Ectodermal cell (in vitro differentiated cells): ENCODE measurements at regions not wholly inside any gene's neighbourhood (a gene's known extent, or its start where the extent isn't known, plus 50 kb on each side); places are given as distances from the start of the nearest gene placed in this dataset.

Source experiments
- H3K27ac ChIP-seq: 2 replicates; pipeline ENCODE4 v1.7.0; 2013; ENCODE audit warnings: mild to moderate bottlenecking, low read depth, low read length; ENCODE audit not compliant: insufficient read depth, poor library complexity, severe bottlenecking
- H3K27me3 ChIP-seq: 2 replicates; pipeline ENCODE4 v1.7.0; 2013; ENCODE audit warnings: mild to moderate bottlenecking, low read length; ENCODE audit not compliant: insufficient read depth, control insufficient read depth, poor library complexity, severe bottlenecking
- H3K36me3 ChIP-seq: one replicate; pipeline ENCODE4 v1.7.0; 2013; ENCODE audit warnings: low read length; ENCODE audit not compliant: control insufficient read depth, insufficient read depth
- H3K4me1 ChIP-seq: one replicate; pipeline ENCODE4 v1.7.0; 2013; ENCODE audit warnings: low read length; ENCODE audit not compliant: control insufficient read depth, insufficient read depth
- H3K4me3 ChIP-seq: 2 replicates; pipeline ENCODE4 v1.7.0; 2013; ENCODE audit warnings: low read depth, low read length, control low read depth; ENCODE audit not compliant: insufficient read depth
- H3K9me3 ChIP-seq: 2 replicates; pipeline ENCODE4 v1.7.0; 2013; ENCODE audit warnings: mild to moderate bottlenecking, low read length, moderate library complexity; ENCODE audit not compliant: control insufficient read depth
- WGBS, 2 experiments: methylation state at CpG; one replicate each; pipeline ENCODE4 v1.1.7; 2013; ENCODE audit warnings: missing lambda C conversion rate in 2 of 2; 5-methylcytosine and 5-hydroxymethylcytosine counted together

GRCh38 chr7:130867039-130867438, 133.0 kb upstream of the KLF14 start:
- H3K4me1 ChIP-seq, result no peaks in the 10 kb centered on the region
- WGBS, 2 experiments, result 89 to 95% methylated on average over 2 of the region's 2 CpGs
- H3K4me3 ChIP-seq, result no peak overlapping the region
- no peaks in the 10 kb centered on the region for H3K27me3 ChIP-seq
- no peaks in the 10 kb centered on the region for H3K9me3 ChIP-seq
- no peak overlapping the region for H3K27ac ChIP-seq
- H3K36me3 ChIP-seq, result no peaks in the 10 kb centered on the region

GRCh38 chr7:130867581-130868136, 133.7 kb upstream of the KLF14 start:
- Histone ChIP-seq H3K36me3 (no peaks in the 10 kb centered on the region), H3K4me1 (no peaks in the 10 kb centered on the region), H3K27ac (no peak overlapping the region), H3K27me3 (no peaks in the 10 kb centered on the region), H3K4me3 (no peak overlapping the region), H3K9me3 (no peaks in the 10 kb centered on the region)
- WGBS, 2 experiments, result 89% methylated on average over 1 of the region's 1 CpG

GRCh38 chr7:130868139-130868538, 134.1 kb upstream of the KLF14 start:
- Histone ChIP-seq H3K4me3 (no peak overlapping the region), H3K4me1 (no peaks in the 10 kb centered on the region), H3K27me3 (no peaks in the 10 kb centered on the region), H3K36me3 (no peaks in the 10 kb centered on the region), H3K9me3 (no peaks in the 10 kb centered on the region), H3K27ac (no peak overlapping the region)
- 88 to 94% methylated on average over 5 to 6 of the region's 6 CpGs for WGBS, 2 experiments

- Histone ChIP-seq H3K27me3 (no peaks in the 10 kb centered on the region), H3K36me3 (no peaks in the 10 kb centered on the region), H3K4me1 (no peaks in the 10 kb centered on the region), H3K9me3 (no peaks in the 10 kb centered on the region), H3K27ac (no peak overlapping the region), H3K4me3 (no peak overlapping the region)
- WGBS, 2 experiments, result 89 to 100% methylated on average over 1 to 3 of the region's 3 CpGs
Measured at GRCh38 chr7:130869918-130870317, 135.9 kb upstream of the KLF14 start.

- H3K4me3 ChIP-seq, result no peak overlapping the region
- peaks cover 5% of the 10 kb centered on the region for H3K4me1 ChIP-seq
- no peaks in the 10 kb centered on the region for H3K9me3 ChIP-seq
- WGBS, 2 experiments, result 91 to 92% methylated on average over 6 of the region's 6 CpGs
- H3K27me3 ChIP-seq, result no peaks in the 10 kb centered on the region
- no peak overlapping the region for H3K27ac ChIP-seq
- no peaks in the 10 kb centered on the region for H3K36me3 ChIP-seq
Measured at GRCh38 chr7:130872341-130872740, 138.3 kb upstream of the KLF14 start.

- Histone ChIP-seq H3K36me3 (no peaks in the 10 kb centered on the region), H3K27me3 (no peaks in the 10 kb centered on the region), H3K27ac (no peak overlapping the region), H3K9me3 (no peaks in the 10 kb centered on the region), H3K4me1 (peaks cover 10% of the 10 kb centered on the region), H3K4me3 (no peak overlapping the region)
- WGBS, 2 experiments, result 93 to 95% methylated on average over 8 of the region's 8 CpGs
Measured at GRCh38 chr7:130872756-130873448, 138.9 kb upstream of the KLF14 start.

- Histone ChIP-seq H3K27ac (no peak overlapping the region), H3K36me3 (no peaks in the 10 kb centered on the region), H3K4me3 (no peak overlapping the region), H3K4me1 (peaks cover 10% of the 10 kb centered on the region), H3K9me3 (no peaks in the 10 kb centered on the region), H3K27me3 (no peaks in the 10 kb centered on the region)
- 91 to 95% methylated on average over 6 of the region's 6 CpGs for WGBS, 2 experiments
Measured at GRCh38 chr7:130874071-130874915, 140.3 kb upstream of the KLF14 start.

GRCh38 chr7:130875265-130875741, 141.3 kb upstream of the KLF14 start:
- Histone ChIP-seq H3K4me1 (peaks cover 10% of the 10 kb centered on the region), H3K36me3 (no peaks in the 10 kb centered on the region), H3K27ac (no peak overlapping the region), H3K27me3 (no peaks in the 10 kb centered on the region), H3K4me3 (no peak overlapping the region), H3K9me3 (no peaks in the 10 kb centered on the region)
- WGBS, 2 experiments, result 20 to 28% methylated on average over 4 of the region's 6 CpGs

GRCh38 chr7:130875901-130876300, 141.9 kb upstream of the KLF14 start:
- Histone ChIP-seq H3K27me3 (no peaks in the 10 kb centered on the region), H3K4me1 (peaks cover 10% of the 10 kb centered on the region), H3K27ac (no peak overlapping the region), H3K36me3 (no peaks in the 10 kb centered on the region), H3K4me3 (no peak overlapping the region), H3K9me3 (no peaks in the 10 kb centered on the region)
- 78 to 81% methylated on average over 5 of the region's 5 CpGs for WGBS, 2 experiments
